H1 (cell line): ENCODE measurements at regions not wholly inside any gene's neighbourhood (a gene's known extent, or its start where the extent isn't known, plus 50 kb on each side); places are given as distances from the start of the nearest gene placed in this dataset.
A peak's percentile ranks its signal among the peaks of the same experiment; 100 is the strongest.

Source experiments
- ATF2 ChIP-seq: IDR thresholded peaks from 2 replicates; pipeline ENCODE4 v1.6.1; 2012; ENCODE audit warnings: low read length, inconsistent platforms
- BCL11A ChIP-seq, 2 experiments: IDR thresholded peaks; one replicate each; pipeline ENCODE4 v1.6.1; 2011; ENCODE audit warnings: low read depth in 2 of 2, low read length in 2 of 2, mild to moderate bottlenecking in 2 of 2
- EP300 ChIP-seq, 2 experiments: IDR thresholded peaks; 1 replicate in 1 of 2; 2 replicates in 1 of 2; pipeline ENCODE4 v1.6.1; 2011 to 2012; ENCODE audit warnings: low read depth in 2 of 2, low read length in 2 of 2, mild to moderate bottlenecking in 2 of 2, borderline replicate concordance in 1 of 2, inconsistent platforms in 1 of 2, moderate library complexity in 1 of 2
- EZH2 ChIP-seq: fragments of 200-600 bp; sonication (generic); IDR thresholded peaks from 2 replicates; pipeline ENCODE4 v1.7.1; 2012; ENCODE audit warnings: low read depth, mild to moderate bottlenecking, moderate library complexity, low read length, inconsistent platforms; ENCODE audit not compliant: severe bottlenecking
- JUN ChIP-seq: IDR thresholded peaks from 2 replicates; pipeline ENCODE4 v1.6.1; 2011; ENCODE audit warnings: low read depth, mild to moderate bottlenecking, improper control_type of control experiment, low read length
- JUND ChIP-seq: IDR thresholded peaks from 2 replicates; pipeline ENCODE4 v1.6.1; 2011; ENCODE audit warnings: mild to moderate bottlenecking, improper control_type of control experiment, low read length
- MAX ChIP-seq: IDR thresholded peaks from 2 replicates; pipeline ENCODE4 v1.6.1; 2012; ENCODE audit warnings: inconsistent platforms
- NANOG ChIP-seq: IDR thresholded peaks from 2 replicates; pipeline ENCODE4 v1.6.1; 2011; ENCODE audit warnings: low read length, low read depth, mild to moderate bottlenecking, inconsistent platforms; ENCODE audit not compliant: insufficient read depth, poor library complexity, severe bottlenecking
- POLR2A ChIP-seq, 2 experiments: IDR thresholded peaks; 1 replicate in 1 of 2; 2 replicates in 1 of 2; pipeline ENCODE4 v1.6.1; 2011; ENCODE audit warnings: low read depth in 2 of 2, low read length in 2 of 2, mild to moderate bottlenecking in 2 of 2; ENCODE audit errors: control extremely low read depth in 1 of 2
- POLR2AphosphoS5 ChIP-seq: IDR thresholded peaks from 2 replicates; pipeline ENCODE4 v1.6.1; 2011; ENCODE audit warnings: low read depth, low read length
- POU5F1 ChIP-seq: IDR thresholded peaks from 2 replicates; pipeline ENCODE4 v1.6.1; 2011; ENCODE audit warnings: low read depth, mild to moderate bottlenecking, low read length, moderate library complexity
- RAD21 ChIP-seq, 2 experiments: IDR thresholded peaks in 1 of 2; conservative IDR thresholded peaks in 1 of 2; 2 replicates each; pipeline ENCODE4 v1.6.1; 2011; ENCODE audit warnings: low read depth in 2 of 2, low read length in 2 of 2, improper control_type of control experiment in 1 of 2, inconsistent platforms in 1 of 2, mild to moderate bottlenecking in 1 of 2, moderate library complexity in 1 of 2
- USF2 ChIP-seq: IDR thresholded peaks from 2 replicates; pipeline ENCODE4 v1.6.1; 2011; ENCODE audit warnings: low read length, improper control_type of control experiment

GRCh38 chr2:152925547-152926448 lies 207.4 kb downstream of the ARL6IP6 start (continued):
- TF ChIP-seq EZH2 (no peak), JUN (no peak), MAX (peak; percentile 53; the same call in 1 of the 2 replicates), POLR2AphosphoS5 (no peak), JUND (0 out of 2 replicates have a peak, but pooled peaks have one; percentile 26), RAD21 (IDR thresholded peaks at IDR 0.05 in 1 of 2, conservative IDR thresholded peaks at IDR 0.05 in 1 of 2; ENCODE audit: low read depth in 2 of 2, low read length in 2 of 2) (peak; percentile 92), POLR2A (IDR thresholded peaks at IDR 0.05; ENCODE audit: control extremely low read depth in 1 of 2, low read depth in 2 of 2, low read length in 2 of 2) (no peak), POU5F1 (no peak), BCL11A (IDR thresholded peaks at IDR 0.05; ENCODE audit: low read depth in 2 of 2, low read length in 2 of 2) (no peak), EP300 (IDR thresholded peaks at IDR 0.05; ENCODE audit: borderline replicate concordance in 1 of 2, low read depth in 2 of 2, low read length in 2 of 2) (peak in 1 of 2 experiments; percentile 37; a peak in 1 of 3 replicates), USF2 (peak; percentile 65; the same call in 1 of the 2 replicates), NANOG (no peak), ATF2 (no peak)
- TF ChIP-seq, all 59 proteins: peak for 9
